B cell (primary cell): ENCODE measurements at regions not wholly inside any gene's neighbourhood (a gene's known extent, or its start where the extent isn't known, plus 50 kb on each side); places are given as distances from the start of the nearest gene placed in this dataset.

Source experiments
- EZH2 ChIP-seq: IDR thresholded peaks from 2 replicates; pipeline ENCODE4 v1.6.1; 2012; ENCODE audit warnings: borderline replicate concordance, low read depth, mild to moderate bottlenecking, moderate library complexity, low read length; ENCODE audit not compliant: insufficient read depth, poor library complexity, severe bottlenecking
- TF ChIP-seq, protein P1 (sequence below): fragments of 200-600 bp; IDR thresholded peaks from one replicate; pipeline ENCODE4 v1.8.0; 2022; ENCODE audit warnings: antibody characterized with exemption, mild to moderate bottlenecking

DNA sequence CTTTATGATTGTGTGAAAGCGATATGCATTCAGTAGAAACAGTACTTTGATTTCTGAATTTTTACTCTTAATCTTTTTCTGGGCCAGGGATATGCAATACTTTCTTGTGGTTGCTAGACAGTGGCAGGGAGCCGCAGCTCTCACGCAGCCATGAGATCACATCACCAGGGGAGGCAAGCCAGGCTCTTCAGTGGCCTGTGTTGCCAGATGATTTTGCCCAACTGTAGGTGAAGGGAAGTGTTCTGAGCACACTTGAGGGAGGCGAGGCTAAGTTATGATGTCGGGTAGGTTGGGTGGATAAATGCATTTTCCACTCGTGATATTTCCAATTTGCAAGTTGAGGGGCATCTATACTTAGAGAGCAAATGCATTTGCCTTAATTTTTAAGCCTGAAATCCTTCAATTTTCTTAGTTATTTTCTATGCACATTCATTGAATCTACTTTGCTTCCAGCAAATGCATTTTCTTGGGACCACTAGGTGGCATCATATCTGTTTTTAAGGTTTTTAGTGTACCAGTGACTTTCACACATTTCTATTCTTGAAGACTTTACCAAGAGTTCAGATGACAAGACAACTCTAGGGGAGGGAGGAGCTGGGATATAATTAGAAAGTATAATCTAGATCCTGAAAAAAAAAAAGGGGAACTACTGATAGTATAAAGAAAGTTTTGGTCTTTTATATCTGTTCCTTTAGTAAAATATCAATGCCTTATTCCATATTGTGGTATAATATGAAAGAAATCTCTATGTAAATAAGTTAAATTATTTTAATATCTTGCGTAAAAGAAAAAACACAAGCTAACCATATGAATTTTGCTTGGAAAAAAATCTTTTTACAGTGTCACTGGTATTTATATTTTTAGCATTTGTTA lies 643.3 kb downstream of the SOCS6 start:
- TF ChIP-seq, protein P1, sequence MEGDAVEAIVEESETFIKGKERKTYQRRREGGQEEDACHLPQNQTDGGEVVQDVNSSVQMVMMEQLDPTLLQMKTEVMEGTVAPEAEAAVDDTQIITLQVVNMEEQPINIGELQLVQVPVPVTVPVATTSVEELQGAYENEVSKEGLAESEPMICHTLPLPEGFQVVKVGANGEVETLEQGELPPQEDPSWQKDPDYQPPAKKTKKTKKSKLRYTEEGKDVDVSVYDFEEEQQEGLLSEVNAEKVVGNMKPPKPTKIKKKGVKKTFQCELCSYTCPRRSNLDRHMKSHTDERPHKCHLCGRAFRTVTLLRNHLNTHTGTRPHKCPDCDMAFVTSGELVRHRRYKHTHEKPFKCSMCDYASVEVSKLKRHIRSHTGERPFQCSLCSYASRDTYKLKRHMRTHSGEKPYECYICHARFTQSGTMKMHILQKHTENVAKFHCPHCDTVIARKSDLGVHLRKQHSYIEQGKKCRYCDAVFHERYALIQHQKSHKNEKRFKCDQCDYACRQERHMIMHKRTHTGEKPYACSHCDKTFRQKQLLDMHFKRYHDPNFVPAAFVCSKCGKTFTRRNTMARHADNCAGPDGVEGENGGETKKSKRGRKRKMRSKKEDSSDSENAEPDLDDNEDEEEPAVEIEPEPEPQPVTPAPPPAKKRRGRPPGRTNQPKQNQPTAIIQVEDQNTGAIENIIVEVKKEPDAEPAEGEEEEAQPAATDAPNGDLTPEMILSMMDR, result peak; percentile 37
- no peak for TF ChIP-seq EZH2
